GM12878 (cell line): ENCODE measurements at regions not wholly inside any gene's neighbourhood (a gene's known extent, or its start where the extent isn't known, plus 50 kb on each side); places are given as distances from the start of the nearest gene placed in this dataset.

ENCODE experiments used
- ATAC-seq: fragments of 200-7000 bp; cut with Tn5 transposase; 3 replicates; pipeline ENCODE4 v1.9.1; 2020; ENCODE audit warnings: mild to moderate bottlenecking, moderate library complexity
- BruUV-seq: library from RNA; stranded (reverse); fragments of 400-500 nt; replicated peaks from 2 replicates; lab custom pipeline; 2021; lab: Mats Ljungman, UMichigan
- CTCF ChIA-PET: fragments of 300-600 bp; sonication (Branson Sonifier 250); formaldehyde crosslinking; extraction: SDS; loops from one replicate; lab custom pipeline; 2021; ENCODE audit warnings: inconsistent platforms; lab: Yijun Ruan, JAX
- POLR2A ChIA-PET: fragments of 350-600 bp; formaldehyde crosslinking; extraction: SDS; loops from one replicate; lab custom pipeline; 2021; ENCODE audit warnings: inconsistent platforms; lab: Charles Lee
- RAD21 ChIA-PET: fragments of 300-600 bp; sonication (Branson Sonifier 250); formaldehyde crosslinking; loops from one replicate; lab custom pipeline; 2023; ENCODE audit warnings: antibody characterized with exemption; ENCODE audit not compliant: unreplicated experiment; lab: Charles Lee
- SMC1A ChIA-PET: fragments of 300-600 bp; sonication (Branson Sonifier 250); formaldehyde crosslinking; loops from one replicate; lab custom pipeline; 2023; ENCODE audit not compliant: unreplicated experiment, uncharacterized antibody; lab: Charles Lee
- DNase-seq: peaks from one replicate; pipeline ENCODE4 v3.0.0-alpha.2; 2011; ENCODE audit warnings: low read depth, low spot score
- FAIRE-seq: peaks from 3 replicates; lab custom pipeline; 2011; peaks lifted over from hg19 to GRCh38; lab: Jason Lieb, UNC
- H2AFZ ChIP-seq: 2 replicates; pipeline ENCODE4 v1.6.0; 2011; ENCODE audit warnings: low read depth, low read length, control low read depth; ENCODE audit not compliant: control insufficient read depth
- H3K27ac ChIP-seq: 2 replicates; pipeline ENCODE4 v1.5.1; 2011; ENCODE audit warnings: control low read depth; ENCODE audit not compliant: control insufficient read depth, insufficient read depth
- H3K27me3 ChIP-seq, 2 experiments: replicated peaks in 1 of 2; 2 replicates each; pipeline versions ENCODE4 v1.6.0 to v1.6.1; 2011; ENCODE audit warnings: low read length in 1 of 2; ENCODE audit not compliant: control insufficient read depth in 2 of 2, insufficient read depth in 2 of 2
- H3K36me3 ChIP-seq, 2 experiments: 2 replicates each; pipeline ENCODE4 v1.5.1; 2011; ENCODE audit warnings: low read length in 1 of 2; ENCODE audit not compliant: control insufficient read depth in 2 of 2, insufficient read depth in 2 of 2
- H3K4me1 ChIP-seq: 2 replicates; pipeline ENCODE4 v1.6.1; 2011; ENCODE audit warnings: mild to moderate bottlenecking, low read length, moderate library complexity, mixed read lengths; ENCODE audit not compliant: control insufficient read depth, insufficient read depth
- H3K4me2 ChIP-seq: 2 replicates; pipeline ENCODE4 v1.6.0; 2011; ENCODE audit warnings: control low read depth; ENCODE audit not compliant: control insufficient read depth, insufficient read depth
- H3K4me3 ChIP-seq: fragments of 200-600 bp; sonication (generic); 2 replicates; pipeline ENCODE4 v1.5.1; 2016
- H3K79me2 ChIP-seq: 2 replicates; pipeline ENCODE4 v1.6.0; 2011; ENCODE audit warnings: low read length; ENCODE audit not compliant: control insufficient read depth, insufficient read depth
- H3K9ac ChIP-seq: 2 replicates; pipeline ENCODE4 v1.8.0; 2011; ENCODE audit warnings: low read length, control low read depth, mixed read lengths; ENCODE audit not compliant: control insufficient read depth, insufficient read depth
- H3K9me3 ChIP-seq: replicated peaks from 3 replicates; pipeline ENCODE4 v1.5.1; 2011; ENCODE audit warnings: mild to moderate bottlenecking, low read length; ENCODE audit not compliant: control insufficient read depth, insufficient read depth
- H4K20me1 ChIP-seq: 2 replicates; pipeline ENCODE4 v1.6.0; 2011; ENCODE audit not compliant: control insufficient read depth, insufficient read depth
- ESRRA ChIP-seq: IDR thresholded peaks from 2 replicates; pipeline ENCODE4 v1.6.1; 2012; ENCODE audit warnings: mild to moderate bottlenecking, low read length, improper control_type of control experiment
- NFYA ChIP-seq: IDR thresholded peaks from 2 replicates; pipeline ENCODE4 v1.6.1; 2011; ENCODE audit warnings: low read depth, mild to moderate bottlenecking, low read length, improper control_type of control experiment, borderline replicate concordance
- RAD21 ChIP-seq: IDR thresholded peaks from 2 replicates; pipeline ENCODE4 v1.6.1; 2011; ENCODE audit warnings: mild to moderate bottlenecking, low read depth, low read length, moderate library complexity; ENCODE audit not compliant: insufficient read depth
- SMC3 ChIP-seq: IDR thresholded peaks from 2 replicates; pipeline ENCODE4 v1.6.1; 2011; ENCODE audit warnings: low read length, improper control_type of control experiment, borderline replicate concordance
- SP1 ChIP-seq: IDR thresholded peaks from one replicate; pipeline ENCODE4 v1.6.1; 2011; ENCODE audit warnings: low read depth, low read length
- SREBF2 ChIP-seq: IDR thresholded peaks from 2 replicates; pipeline ENCODE4 v1.6.1; 2012; ENCODE audit warnings: mild to moderate bottlenecking, low read length
- TCF12 ChIP-seq: IDR thresholded peaks from 2 replicates; pipeline ENCODE4 v1.6.1; 2011; ENCODE audit warnings: low read depth, mild to moderate bottlenecking, low read length
- ZBED1 ChIP-seq: IDR thresholded peaks from 2 replicates; pipeline ENCODE4 v1.6.1; 2016; ENCODE audit warnings: borderline replicate concordance
- ZSCAN29 ChIP-seq: fragments of 450-650 bp; IDR thresholded peaks from 2 replicates; pipeline ENCODE4 v1.6.1; 2017; ENCODE audit warnings: mild to moderate bottlenecking, moderate library complexity
- WGBS: methylation state at CpG from one replicate; pipeline ENCODE4 v1.1.6; 2016; ENCODE audit warnings: low lambda C conversion rate; ENCODE audit not compliant: insufficient replicate concordance, insufficient coverage; ENCODE audit errors: missing lambda C conversion rate; 5-methylcytosine and 5-hydroxymethylcytosine counted together
- in situ Hi-C: fragments of 300-500 bp; cut with MboI; formaldehyde crosslinking; loops from 9 replicates; pipeline ENCODE4 v1.14.3; 2018; ENCODE audit warnings: mixed read lengths
- intact Hi-C: fragments of 100-400 bp; cut with micrococcal nuclease; formaldehyde crosslinking; loops from one replicate; pipeline ENCODE4 v1.14.2; 2022; ENCODE audit not compliant: unreplicated experiment
- TF ChIP-seq, protein P1 (sequence below): IDR thresholded peaks from 2 replicates; pipeline ENCODE4 v1.6.1; 2012; ENCODE audit warnings: mild to moderate bottlenecking, low read depth, low read length
- TF ChIP-seq, protein P2 (sequence below), 3 experiments: IDR thresholded peaks in 2 of 3; conservative IDR thresholded peaks in 1 of 3; 2 replicates each; pipeline ENCODE4 v1.5.1; 2011; ENCODE audit warnings: low read depth in 3 of 3, low read length in 3 of 3, mild to moderate bottlenecking in 3 of 3, control low read depth in 2 of 3, moderate library complexity in 2 of 3, inconsistent platforms in 1 of 3, mixed read lengths in 1 of 3; ENCODE audit not compliant: control insufficient read depth in 2 of 3, insufficient read depth in 1 of 3; ENCODE audit errors: extremely low read depth in 1 of 3
- TF ChIP-seq, protein P3 (sequence below): IDR thresholded peaks from 2 replicates; pipeline ENCODE4 v1.6.1; 2012; ENCODE audit warnings: low read depth, low read length, improper control_type of control experiment

DNA sequence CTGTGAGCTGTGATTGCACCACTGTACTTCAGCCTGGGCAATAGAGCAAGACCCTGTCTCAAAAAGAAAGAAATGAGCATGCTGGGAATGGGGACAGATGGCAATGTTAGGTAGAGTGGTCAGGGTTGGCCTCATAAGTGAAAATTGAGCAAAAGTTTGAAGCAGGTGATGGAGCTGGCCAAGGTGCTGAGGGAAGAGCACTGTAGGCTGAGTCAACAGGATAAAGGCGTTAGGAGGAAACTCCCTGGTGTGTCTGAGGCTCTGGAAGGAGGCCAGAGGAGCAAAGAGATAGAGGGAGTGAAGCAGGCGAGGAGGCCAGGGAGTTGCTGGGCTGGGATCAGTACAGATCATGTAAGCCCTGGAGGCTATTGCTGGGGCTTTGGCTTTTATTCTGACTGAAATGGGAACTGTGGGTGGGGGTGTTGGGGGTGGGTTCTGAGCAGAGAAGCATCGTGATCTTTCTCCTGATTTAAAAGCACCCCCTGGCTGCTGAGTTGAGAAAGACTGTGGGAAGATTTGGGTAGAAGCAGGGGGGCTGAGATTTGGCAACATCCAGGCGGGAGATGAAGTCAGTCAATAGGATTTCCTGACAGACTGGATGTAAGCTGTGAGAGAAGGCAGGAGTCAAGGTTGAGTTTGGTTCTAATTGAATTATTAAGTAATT, 52.5 kb upstream of the VKORC1L1 start:
- Histone ChIP-seq H3K4me3 (no peak overlapping the region), H3K4me1 (no peaks in the 10 kb centered on the region), H4K20me1 (no peaks in the 10 kb centered on the region), H2AFZ (no peak overlapping the region), H3K27me3 (no peaks in the 10 kb centered on the region), H3K4me2 (no peak overlapping the region), H3K27ac (no peak overlapping the region), H3K9me3 (no peaks in the 10 kb centered on the region), H3K36me3 (no peaks in the 10 kb centered on the region), H3K79me2 (no peaks in the 10 kb centered on the region), H3K9ac (no peak overlapping the region)
- in situ Hi-C loops: no loop called here
- intact Hi-C loops: loop anchor here (5.0 kb wide), 1 partner anchor 83 kb away; no protein-coding TSS in a partner anchor
- FAIRE-seq (no peak), ATAC-seq (no peak; the same call in 2 of the 3 replicates), DNase-seq (no peak)
- RAD21 ChIA-PET: no interaction called here
- 65% methylated on average over 3 of the region's 4 CpGs for WGBS
- SMC1A ChIA-PET: no interaction called here
- CTCF ChIA-PET: interaction anchor here (0.6 to 4.3 kb wide), 2 partner anchors 19 to 95 kb away, joined by 3 to 17 read pairs; no protein-coding TSS in a partner anchor
- BruUV-seq: no TSS peak
- POLR2A ChIA-PET: no interaction called here
- TF ChIP-seq, protein P1, sequence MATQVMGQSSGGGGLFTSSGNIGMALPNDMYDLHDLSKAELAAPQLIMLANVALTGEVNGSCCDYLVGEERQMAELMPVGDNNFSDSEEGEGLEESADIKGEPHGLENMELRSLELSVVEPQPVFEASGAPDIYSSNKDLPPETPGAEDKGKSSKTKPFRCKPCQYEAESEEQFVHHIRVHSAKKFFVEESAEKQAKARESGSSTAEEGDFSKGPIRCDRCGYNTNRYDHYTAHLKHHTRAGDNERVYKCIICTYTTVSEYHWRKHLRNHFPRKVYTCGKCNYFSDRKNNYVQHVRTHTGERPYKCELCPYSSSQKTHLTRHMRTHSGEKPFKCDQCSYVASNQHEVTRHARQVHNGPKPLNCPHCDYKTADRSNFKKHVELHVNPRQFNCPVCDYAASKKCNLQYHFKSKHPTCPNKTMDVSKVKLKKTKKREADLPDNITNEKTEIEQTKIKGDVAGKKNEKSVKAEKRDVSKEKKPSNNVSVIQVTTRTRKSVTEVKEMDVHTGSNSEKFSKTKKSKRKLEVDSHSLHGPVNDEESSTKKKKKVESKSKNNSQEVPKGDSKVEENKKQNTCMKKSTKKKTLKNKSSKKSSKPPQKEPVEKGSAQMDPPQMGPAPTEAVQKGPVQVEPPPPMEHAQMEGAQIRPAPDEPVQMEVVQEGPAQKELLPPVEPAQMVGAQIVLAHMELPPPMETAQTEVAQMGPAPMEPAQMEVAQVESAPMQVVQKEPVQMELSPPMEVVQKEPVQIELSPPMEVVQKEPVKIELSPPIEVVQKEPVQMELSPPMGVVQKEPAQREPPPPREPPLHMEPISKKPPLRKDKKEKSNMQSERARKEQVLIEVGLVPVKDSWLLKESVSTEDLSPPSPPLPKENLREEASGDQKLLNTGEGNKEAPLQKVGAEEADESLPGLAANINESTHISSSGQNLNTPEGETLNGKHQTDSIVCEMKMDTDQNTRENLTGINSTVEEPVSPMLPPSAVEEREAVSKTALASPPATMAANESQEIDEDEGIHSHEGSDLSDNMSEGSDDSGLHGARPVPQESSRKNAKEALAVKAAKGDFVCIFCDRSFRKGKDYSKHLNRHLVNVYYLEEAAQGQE: peak; percentile 63; the same call in 1 of the 2 replicates
- no peak for TF ChIP-seq ESRRA
- no peak for TF ChIP-seq SP1
- TF ChIP-seq TCF12: no peak
- TF ChIP-seq, protein P2, sequence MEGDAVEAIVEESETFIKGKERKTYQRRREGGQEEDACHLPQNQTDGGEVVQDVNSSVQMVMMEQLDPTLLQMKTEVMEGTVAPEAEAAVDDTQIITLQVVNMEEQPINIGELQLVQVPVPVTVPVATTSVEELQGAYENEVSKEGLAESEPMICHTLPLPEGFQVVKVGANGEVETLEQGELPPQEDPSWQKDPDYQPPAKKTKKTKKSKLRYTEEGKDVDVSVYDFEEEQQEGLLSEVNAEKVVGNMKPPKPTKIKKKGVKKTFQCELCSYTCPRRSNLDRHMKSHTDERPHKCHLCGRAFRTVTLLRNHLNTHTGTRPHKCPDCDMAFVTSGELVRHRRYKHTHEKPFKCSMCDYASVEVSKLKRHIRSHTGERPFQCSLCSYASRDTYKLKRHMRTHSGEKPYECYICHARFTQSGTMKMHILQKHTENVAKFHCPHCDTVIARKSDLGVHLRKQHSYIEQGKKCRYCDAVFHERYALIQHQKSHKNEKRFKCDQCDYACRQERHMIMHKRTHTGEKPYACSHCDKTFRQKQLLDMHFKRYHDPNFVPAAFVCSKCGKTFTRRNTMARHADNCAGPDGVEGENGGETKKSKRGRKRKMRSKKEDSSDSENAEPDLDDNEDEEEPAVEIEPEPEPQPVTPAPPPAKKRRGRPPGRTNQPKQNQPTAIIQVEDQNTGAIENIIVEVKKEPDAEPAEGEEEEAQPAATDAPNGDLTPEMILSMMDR (IDR thresholded peaks at IDR 0.05 in 2 of 3, conservative IDR thresholded peaks at IDR 0.05 in 1 of 3; ENCODE audit: control insufficient read depth in 2 of 3, extremely low read depth in 1 of 3, insufficient read depth in 1 of 3, low read depth in 3 of 3, low read length in 3 of 3): peak in 1 of 3 experiments; percentile 27; a peak in 2 of 6 replicates
- TF ChIP-seq ZSCAN29: no peak
- TF ChIP-seq NFYA: no peak
- no peak for TF ChIP-seq ZBED1
- TF ChIP-seq SMC3: peak; percentile 35; the same call in 1 of the 2 replicates
- TF ChIP-seq SREBF2: no peak
- peak; percentile 50 for TF ChIP-seq RAD21
- TF ChIP-seq, protein P3, sequence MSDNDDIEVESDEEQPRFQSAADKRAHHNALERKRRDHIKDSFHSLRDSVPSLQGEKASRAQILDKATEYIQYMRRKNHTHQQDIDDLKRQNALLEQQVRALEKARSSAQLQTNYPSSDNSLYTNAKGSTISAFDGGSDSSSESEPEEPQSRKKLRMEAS: no peak
